ENCODE measurements at regions not wholly inside any gene's neighbourhood (a gene's known extent, or its start where the extent isn't known, plus 50 kb on each side); places are given as distances from the start of the nearest gene placed in this dataset.

DNA sequence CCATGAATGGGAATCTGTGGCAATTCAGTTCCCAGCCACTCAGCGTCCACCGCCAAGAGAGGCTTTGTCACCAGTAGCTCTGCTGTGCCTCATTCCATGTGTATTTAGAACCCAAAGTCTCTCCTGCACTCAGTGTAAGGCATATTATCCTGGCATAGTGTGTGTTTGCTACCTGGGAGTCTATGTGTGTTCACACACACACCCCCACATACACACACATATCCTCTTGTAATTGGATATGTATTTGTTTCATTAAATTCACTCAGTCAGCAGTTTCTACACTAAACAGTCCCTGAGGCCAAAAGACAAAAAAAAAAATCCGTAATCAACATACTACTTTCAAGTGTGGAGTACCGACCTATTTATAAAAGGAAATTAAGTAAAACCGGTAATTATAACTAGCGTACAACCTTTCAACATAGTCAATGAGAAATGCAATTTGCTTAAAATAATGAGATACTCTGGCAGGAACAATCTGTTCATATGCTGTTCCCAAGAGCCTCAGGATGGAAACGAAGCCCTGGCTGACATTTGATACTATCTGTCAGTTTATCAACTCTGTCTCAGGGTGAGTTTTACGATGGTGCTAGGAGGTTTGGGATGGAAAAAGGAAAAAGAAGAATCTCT lies 425.8 kb upstream of the CELF2 start:
- SMC1A ChIA-PET (ENCODE audit: uncharacterized antibody, unreplicated experiment): no interaction called here
- POLR2A ChIA-PET: no interaction called here
- intact Hi-C loops (cut with micrococcal nuclease; ENCODE audit: unreplicated experiment) (no loop called here), in situ Hi-C loops (cut with MboI) (no loop called here)
- Histone ChIP-seq H3K4me1 (ENCODE audit: control insufficient read depth, insufficient read depth, low read length) (peaks cover 7% of the 10 kb centered on the region), H3K79me2 (ENCODE audit: control insufficient read depth, insufficient read depth, low read length) (no peaks in the 10 kb centered on the region), H3K9me3 (replicated peaks; ENCODE audit: control insufficient read depth, insufficient read depth, low read length) (no peaks in the 10 kb centered on the region; the same call in 2 of the 3 replicates), H3K4me2 (ENCODE audit: control insufficient read depth, insufficient read depth) (no peak overlapping the region), H3K9ac (ENCODE audit: control insufficient read depth, insufficient read depth, low read length) (no peak overlapping the region), H3K27ac (ENCODE audit: control insufficient read depth, insufficient read depth) (no peak overlapping the region), H2AFZ (ENCODE audit: control insufficient read depth, low read depth, low read length) (no peak overlapping the region), H3K36me3 (ENCODE audit: control insufficient read depth in 2 of 2, insufficient read depth in 2 of 2, low read length in 1 of 2) (no peaks in the 10 kb centered on the region), H3K4me3 (no peak overlapping the region), H4K20me1 (ENCODE audit: control insufficient read depth, insufficient read depth) (no peaks in the 10 kb centered on the region), H3K27me3 (replicated peaks in 1 of 2; ENCODE audit: control insufficient read depth in 2 of 2, insufficient read depth in 2 of 2, low read length in 1 of 2) (no peaks in the 10 kb centered on the region)
- WGBS (ENCODE audit: insufficient coverage, insufficient replicate concordance, low lambda C conversion rate, missing lambda C conversion rate): 54% methylated on average over 8 of the region's 8 CpGs
- FAIRE-seq (no peak), DNase-seq (ENCODE audit: low read depth, low spot score) (no peak), ATAC-seq (no peak)
- RAD21 ChIA-PET (ENCODE audit: unreplicated experiment): no interaction called here
- TF ChIP-seq YBX1 (IDR thresholded peaks at IDR 0.05): no peak
- TF ChIP-seq TAF1 (IDR thresholded peaks at IDR 0.05; ENCODE audit: borderline replicate concordance, low read depth, low read length): no peak
- TF ChIP-seq RB1 (IDR thresholded peaks at IDR 0.05; ENCODE audit: borderline replicate concordance): no peak
- no TSS peak for BruUV-seq (replicated peaks)
- CTCF ChIA-PET: no interaction called here

GRCh38 chr10:10596256-10596655 lies 421.4 kb upstream of the CELF2 start:
- TF ChIP-seq NBN (IDR thresholded peaks at IDR 0.05): no peak
- TF ChIP-seq SUZ12 (IDR thresholded peaks at IDR 0.05; ENCODE audit: unreplicated experiment): no peak
- TF ChIP-seq RAD51 (IDR thresholded peaks at IDR 0.05): no peak
- no peak for TF ChIP-seq GATAD2B (conservative IDR thresholded peaks at IDR 0.05; ENCODE audit: low read depth)
- TF ChIP-seq SUPT20H (IDR thresholded peaks at IDR 0.05; ENCODE audit: borderline replicate concordance, control insufficient read depth, low read depth, low read length): no peak
- TF ChIP-seq BHLHE40 (IDR thresholded peaks at IDR 0.05; ENCODE audit: borderline replicate concordance in 1 of 2, low read depth in 2 of 2, low read length in 1 of 2): no peak
- no peak for TF ChIP-seq NFXL1 (IDR thresholded peaks at IDR 0.05; ENCODE audit: borderline replicate concordance)
- no peak for TF ChIP-seq NR2F1 (conservative IDR thresholded peaks at IDR 0.05)
- TF ChIP-seq SP1 (IDR thresholded peaks at IDR 0.05; ENCODE audit: low read depth, low read length): no peak
- TF ChIP-seq SMAD1 (IDR thresholded peaks at IDR 0.05; ENCODE audit: low read depth, partially characterized antibody): no peak
- no peak for TF ChIP-seq EED (IDR thresholded peaks at IDR 0.05; ENCODE audit: low read depth)
- TF ChIP-seq ASH2L (IDR thresholded peaks at IDR 0.05; ENCODE audit: borderline replicate concordance, low read depth): no peak
- no peak for TF ChIP-seq RAD21 (IDR thresholded peaks at IDR 0.05; ENCODE audit: insufficient read depth, low read depth, low read length)
- TF ChIP-seq RCOR1 (conservative IDR thresholded peaks at IDR 0.05; ENCODE audit: low read depth, low read length): no peak
- no peak for TF ChIP-seq PKNOX1 (IDR thresholded peaks at IDR 0.05)
- TF ChIP-seq RBBP5 (conservative IDR thresholded peaks at IDR 0.05): no peak
- Histone ChIP-seq H3K4me1 (ENCODE audit: control insufficient read depth, insufficient read depth, low read length) (no peaks in the 10 kb centered on the region), H3K9ac (ENCODE audit: control insufficient read depth, insufficient read depth, low read length) (no peak overlapping the region), H3K36me3 (ENCODE audit: control insufficient read depth in 2 of 2, insufficient read depth in 2 of 2, low read length in 1 of 2) (no peaks in the 10 kb centered on the region), H2AFZ (ENCODE audit: control insufficient read depth, low read depth, low read length) (no peak overlapping the region), H4K20me1 (ENCODE audit: control insufficient read depth, insufficient read depth) (no peaks in the 10 kb centered on the region), H3K27me3 (replicated peaks in 1 of 2; ENCODE audit: control insufficient read depth in 2 of 2, insufficient read depth in 2 of 2, low read length in 1 of 2) (no peaks in the 10 kb centered on the region), H3K9me3 (replicated peaks; ENCODE audit: control insufficient read depth, insufficient read depth, low read length) (no peaks in the 10 kb centered on the region), H3K4me2 (ENCODE audit: control insufficient read depth, insufficient read depth) (no peak overlapping the region), H3K4me3 (no peak overlapping the region), H3K27ac (ENCODE audit: control insufficient read depth, insufficient read depth) (no peak overlapping the region), H3K79me2 (ENCODE audit: control insufficient read depth, insufficient read depth, low read length) (no peaks in the 10 kb centered on the region)
- in situ Hi-C loops (cut with MboI): no loop called here
- CTCF ChIA-PET: no interaction called here
- intact Hi-C loops (cut with micrococcal nuclease; ENCODE audit: unreplicated experiment): no loop called here
- POLR2A ChIA-PET: no interaction called here
- no TSS peak for BruUV-seq (replicated peaks)
- SMC1A ChIA-PET (ENCODE audit: uncharacterized antibody, unreplicated experiment): interaction anchor here (0.8 kb wide), 1 partner anchor 12 kb away, joined by 3 read pairs; no protein-coding TSS in a partner anchor
- ATAC-seq (no peak), FAIRE-seq (no peak), DNase-seq (ENCODE audit: low read depth, low spot score) (no peak)
- RAD21 ChIA-PET (ENCODE audit: unreplicated experiment): no interaction called here
- WGBS (ENCODE audit: insufficient coverage, insufficient replicate concordance, low lambda C conversion rate, missing lambda C conversion rate): 0% methylated on average over 2 of the region's 2 CpGs
